Fibroblast of skin of left quadriceps (primary cell): ENCODE measurements at regions not wholly inside any gene's neighbourhood (a gene's known extent, or its start where the extent isn't known, plus 50 kb on each side); places are given as distances from the start of the nearest gene placed in this dataset.

ENCODE experiments used
- DNase-seq, 2 experiments: peaks; one replicate each; pipeline ENCODE4 v3.0.0-alpha.2; 2013; ENCODE audit warnings: low read depth in 2 of 2

- DNase-seq, result no peak
These were observed 309.4 kb upstream of the MAN1A1 start for GRCh38 chr6:119658917-119659316.

GRCh38 chr6:119655124-119655523 lies 305.6 kb upstream of the MAN1A1 start:
- DNase-seq, result no peak

- no peak for DNase-seq
These were observed 303.8 kb upstream of the MAN1A1 start for GRCh38 chr6:119653329-119653728.

- no peak for DNase-seq
These were observed 300.0 kb upstream of the MAN1A1 start for GRCh38 chr6:119649531-119649930.

- peak; percentile 21 to 27 for DNase-seq
These were observed 297.7 kb upstream of the MAN1A1 start for GRCh38 chr6:119647309-119647708.

- DNase-seq, result no peak
These were observed 294.3 kb upstream of the MAN1A1 start for GRCh38 chr6:119643876-119644275.

GRCh38 chr6:119637768-119638167 lies 288.2 kb upstream of the MAN1A1 start:
- DNase-seq, result no peak

- DNase-seq, result no peak
These were observed 286.5 kb upstream of the MAN1A1 start for GRCh38 chr6:119636060-119636459.

GRCh38 chr6:119633461-119633860 lies 283.9 kb upstream of the MAN1A1 start:
- no peak for DNase-seq

GRCh38 chr6:119630561-119631192 lies 281.1 kb upstream of the MAN1A1 start:
- no peak for DNase-seq

GRCh38 chr6:119628691-119629594 lies 279.4 kb upstream of the MAN1A1 start:
- DNase-seq, result no peak

GRCh38 chr6:119627908-119628669 lies 278.5 kb upstream of the MAN1A1 start:
- DNase-seq, result no peak

GRCh38 chr6:119626884-119627619 lies 277.5 kb upstream of the MAN1A1 start:
- DNase-seq, result no peak

- peak; percentile 97 for DNase-seq
These were observed 271.4 kb upstream of the MAN1A1 start for GRCh38 chr6:119620846-119621555.

- DNase-seq, result no peak
These were observed 264.6 kb upstream of the MAN1A1 start for GRCh38 chr6:119614138-119614537.

- peak; percentile 55 to 57 for DNase-seq
These were observed 263.4 kb upstream of the MAN1A1 start for GRCh38 chr6:119612911-119613381.

GRCh38 chr6:119612176-119612891 lies 262.8 kb upstream of the MAN1A1 start:
- no peak for DNase-seq

GRCh38 chr6:119610754-119611153 lies 261.2 kb upstream of the MAN1A1 start:
- no peak for DNase-seq

- DNase-seq, result no peak
These were observed 260.7 kb upstream of the MAN1A1 start for GRCh38 chr6:119610265-119610664.

- no peak for DNase-seq
These were observed 260.3 kb upstream of the MAN1A1 start for GRCh38 chr6:119609865-119610264.
